HEK293T (cell line): ENCODE measurements at regions not wholly inside any gene's neighbourhood (a gene's known extent, or its start where the extent isn't known, plus 50 kb on each side); places are given as distances from the start of the nearest gene placed in this dataset.

Source experiments
- CTCF ChIA-PET: fragments of 350-600 bp; formaldehyde crosslinking; extraction: SDS; loops from one replicate; lab custom pipeline; 2021; ENCODE audit warnings: antibody characterized with exemption, inconsistent platforms; lab: Yijun Ruan, JAX
- POLR2A ChIA-PET: fragments of 350-600 bp; formaldehyde crosslinking; extraction: SDS; loops from one replicate; lab custom pipeline; 2020; ENCODE audit warnings: antibody characterized with exemption, inconsistent platforms; lab: Yijun Ruan, JAX
- DNase-seq: peaks from one replicate; pipeline ENCODE4 v3.0.0; 2012; ENCODE audit warnings: mixed read lengths; ENCODE audit errors: extremely low spot score
- ARNT ChIP-seq: fragments of 450-650 bp; IDR thresholded peaks from 2 replicates; pipeline ENCODE4 v1.6.1; 2017; ENCODE audit warnings: mild to moderate bottlenecking
- BHLHE40 ChIP-seq: fragments of 450-650 bp; IDR thresholded peaks from 2 replicates; pipeline ENCODE4 v1.6.1; 2016; ENCODE audit warnings: mild to moderate bottlenecking, moderate library complexity, borderline replicate concordance
- CTBP1 ChIP-seq: fragments of 450-650 bp; IDR thresholded peaks from 2 replicates; pipeline ENCODE4 v1.6.1; 2016; ENCODE audit warnings: borderline replicate concordance
- ELF4 ChIP-seq: fragments of 450-650 bp; IDR thresholded peaks from 2 replicates; pipeline ENCODE4 v1.6.1; 2017; ENCODE audit warnings: antibody characterized with exemption
- FOXA1 ChIP-seq: fragments of 450-650 bp; IDR thresholded peaks from 2 replicates; pipeline ENCODE4 v1.6.1; 2016; ENCODE audit warnings: mild to moderate bottlenecking
- FOXK2 ChIP-seq: fragments of 450-650 bp; IDR thresholded peaks from 2 replicates; pipeline ENCODE4 v1.6.1; 2016; ENCODE audit warnings: mild to moderate bottlenecking
- FOXM1 ChIP-seq: fragments of 450-650 bp; IDR thresholded peaks from 2 replicates; pipeline ENCODE4 v1.6.1; 2017; ENCODE audit warnings: mild to moderate bottlenecking, borderline replicate concordance
- HDGF ChIP-seq: fragments of 450-650 bp; IDR thresholded peaks from 2 replicates; pipeline ENCODE4 v1.6.1; 2017; ENCODE audit warnings: antibody characterized with exemption, borderline replicate concordance
- L3MBTL2 ChIP-seq: fragments of 450-650 bp; conservative IDR thresholded peaks from 2 replicates; pipeline ENCODE4 v1.6.1; 2016; ENCODE audit warnings: mild to moderate bottlenecking
- LEF1 ChIP-seq: fragments of 450-650 bp; IDR thresholded peaks from 2 replicates; pipeline ENCODE4 v1.6.1; 2017; ENCODE audit warnings: mild to moderate bottlenecking, borderline replicate concordance
- NFRKB ChIP-seq: fragments of 450-650 bp; IDR thresholded peaks from 2 replicates; pipeline ENCODE4 v1.6.1; 2016; ENCODE audit warnings: mild to moderate bottlenecking, moderate library complexity
- SP1 ChIP-seq: fragments of 450-650 bp; IDR thresholded peaks from 2 replicates; pipeline ENCODE4 v1.6.1; 2017
- SUZ12 ChIP-seq: fragments of 450-650 bp; IDR thresholded peaks from 2 replicates; pipeline ENCODE4 v1.6.1; 2016; ENCODE audit warnings: mild to moderate bottlenecking
- TARDBP ChIP-seq: fragments of 450-650 bp; IDR thresholded peaks from 2 replicates; pipeline ENCODE4 v1.6.1; 2016
- ZNF384 ChIP-seq: fragments of 450-650 bp; IDR thresholded peaks from 2 replicates; pipeline ENCODE4 v1.6.1; 2016
- TF ChIP-seq, protein P1 (sequence below): fragments of 450-650 bp; IDR thresholded peaks from 2 replicates; pipeline ENCODE4 v1.6.1; 2016

GRCh38 chr22:25363474-25363873 lies 144.0 kb downstream of the CRYBB2 start:
- CTCF ChIA-PET: interaction anchor here (1.1 to 1.3 kb wide), 2 partner anchors 30 to 409 kb away, joined by 3 read pairs; no protein-coding TSS in a partner anchor
- DNase-seq: no peak
- TF ChIP-seq ELF4 (no peak), NFRKB (no peak)
- POLR2A ChIA-PET: no interaction called here

DNA sequence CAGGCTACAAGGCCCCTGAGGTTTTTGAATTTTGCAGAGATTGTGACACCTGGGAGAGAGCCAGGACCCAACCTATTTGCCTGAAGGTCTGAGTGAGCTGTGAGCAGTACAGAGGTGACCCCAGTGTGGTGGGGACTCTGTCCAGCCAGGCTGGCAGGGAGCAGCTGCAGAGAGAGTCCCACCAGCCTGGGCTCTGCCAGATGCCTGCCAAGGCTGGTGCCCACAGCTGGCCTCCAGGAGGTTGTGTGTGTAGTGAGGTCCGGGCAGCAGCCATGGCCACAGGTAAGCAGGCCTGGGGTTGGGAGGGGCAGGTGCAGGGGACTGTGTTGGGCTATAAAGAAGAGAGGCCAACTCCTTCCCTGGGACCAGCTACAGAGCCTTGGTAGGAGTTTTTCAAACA lies 144.8 kb downstream of the CRYBB2 start:
- no peak for DNase-seq
- no peak for TF ChIP-seq NFRKB
- no peak for TF ChIP-seq ELF4
- TF ChIP-seq SP1: no peak
- no peak for TF ChIP-seq TARDBP
- TF ChIP-seq, protein P1, sequence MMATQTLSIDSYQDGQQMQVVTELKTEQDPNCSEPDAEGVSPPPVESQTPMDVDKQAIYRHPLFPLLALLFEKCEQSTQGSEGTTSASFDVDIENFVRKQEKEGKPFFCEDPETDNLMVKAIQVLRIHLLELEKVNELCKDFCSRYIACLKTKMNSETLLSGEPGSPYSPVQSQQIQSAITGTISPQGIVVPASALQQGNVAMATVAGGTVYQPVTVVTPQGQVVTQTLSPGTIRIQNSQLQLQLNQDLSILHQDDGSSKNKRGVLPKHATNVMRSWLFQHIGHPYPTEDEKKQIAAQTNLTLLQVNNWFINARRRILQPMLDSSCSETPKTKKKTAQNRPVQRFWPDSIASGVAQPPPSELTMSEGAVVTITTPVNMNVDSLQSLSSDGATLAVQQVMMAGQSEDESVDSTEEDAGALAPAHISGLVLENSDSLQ: no peak
- no peak for TF ChIP-seq HDGF
- TF ChIP-seq ZNF384: no peak
- TF ChIP-seq BHLHE40: no peak
- TF ChIP-seq CTBP1: no peak
- no peak for TF ChIP-seq LEF1
- no peak for TF ChIP-seq L3MBTL2
- no peak for TF ChIP-seq ARNT
- ChIA-PET POLR2A (no interaction called here), CTCF (interaction anchor here (1.1 kb wide), 1 partner anchor 31 kb away, joined by 3 read pairs; no protein-coding TSS in a partner anchor)

DNA sequence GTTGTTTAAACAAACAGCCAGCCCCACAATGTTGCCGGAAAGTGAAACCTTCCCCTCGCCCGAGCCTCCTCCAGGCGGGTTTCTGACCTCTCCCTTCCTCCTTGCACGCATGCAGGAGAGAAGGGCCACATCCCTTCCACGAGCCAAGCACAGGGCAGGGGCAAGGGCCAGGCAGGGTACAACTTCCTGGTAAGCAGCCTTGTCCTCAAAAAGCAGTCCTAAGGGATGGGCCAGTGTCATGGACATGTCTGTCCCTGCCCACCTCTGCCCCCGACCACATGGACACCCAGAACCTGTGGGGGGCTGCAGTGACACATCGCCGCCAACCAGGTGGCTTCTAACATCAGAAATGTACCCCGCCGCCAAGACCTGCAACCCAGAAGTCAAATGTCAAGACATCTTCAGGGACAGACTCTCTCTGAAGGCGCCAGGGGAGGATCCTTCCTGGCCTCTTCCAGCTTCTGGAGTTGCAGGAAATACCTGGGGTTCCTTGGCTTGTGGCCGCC lies 145.3 kb downstream of the CRYBB2 start:
- DNase-seq: no peak
- POLR2A ChIA-PET: no interaction called here
- CTCF ChIA-PET: interaction anchor here (1.1 kb wide), 1 partner anchor 31 kb away, joined by 3 read pairs; no protein-coding TSS in a partner anchor
- TF ChIP-seq BHLHE40 (no peak), ZNF384 (no peak), TARDBP (no peak), CTBP1 (no peak), NFRKB (no peak), LEF1 (no peak), ELF4 (no peak), FOXK2 (no peak), FOXA1 (no peak), L3MBTL2 (no peak), HDGF (no peak), SUZ12 (no peak), ARNT (no peak), SP1 (no peak)
- TF ChIP-seq, protein P1: no peak

- TF ChIP-seq ARNT (no peak), SP1 (no peak), FOXM1 (no peak)
- ChIA-PET POLR2A (no interaction called here), CTCF (no interaction called here)
- no peak for DNase-seq
Observed at GRCh38 chr22:25365491-25366261, 146.2 kb downstream of the CRYBB2 start.

DNA sequence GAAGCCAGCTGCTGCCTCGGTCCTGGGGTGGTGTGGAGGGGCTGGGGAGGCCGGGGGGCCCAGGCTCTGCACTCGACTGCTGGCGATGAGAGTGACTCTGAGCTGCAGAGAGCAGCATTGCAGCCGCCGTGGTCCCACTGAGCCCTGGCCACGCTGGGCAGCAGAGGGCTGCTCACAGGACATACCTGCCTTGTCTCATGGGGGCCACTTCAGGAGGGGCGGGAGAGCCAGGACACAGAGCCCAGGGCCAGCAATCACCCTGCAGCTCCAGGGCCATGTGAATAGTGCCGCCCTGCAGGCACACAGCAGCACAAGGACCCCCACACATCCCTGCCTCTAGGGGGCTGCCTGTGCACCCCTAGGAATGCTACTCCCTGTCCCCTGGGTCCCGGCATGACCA lies 147.0 kb downstream of the CRYBB2 start:
- no peak for TF ChIP-seq TARDBP
- no peak for TF ChIP-seq ELF4
- no peak for TF ChIP-seq ZNF384
- no peak for TF ChIP-seq NFRKB
- no peak for TF ChIP-seq CTBP1
- DNase-seq: no peak
- POLR2A ChIA-PET: no interaction called here
- CTCF ChIA-PET: no interaction called here

- CTCF ChIA-PET: interaction anchor here (0.6 kb wide), 1 partner anchor 653 kb away, joined by 3 read pairs; no protein-coding TSS in a partner anchor
- no peak for DNase-seq
- no peak for TF ChIP-seq LEF1
- TF ChIP-seq CTBP1: no peak
- TF ChIP-seq ELF4: no peak
- no peak for TF ChIP-seq TARDBP
- TF ChIP-seq, protein P1: no peak
- no peak for TF ChIP-seq ZNF384
- TF ChIP-seq FOXK2: no peak
- no peak for TF ChIP-seq L3MBTL2
- TF ChIP-seq FOXA1: no peak
- no peak for TF ChIP-seq SUZ12
- TF ChIP-seq ARNT: no peak
- TF ChIP-seq NFRKB: no peak
- TF ChIP-seq SP1: no peak
- no peak for TF ChIP-seq FOXM1
- no peak for TF ChIP-seq HDGF
- no peak for TF ChIP-seq BHLHE40
- POLR2A ChIA-PET: no interaction called here
Observed at GRCh38 chr22:25366876-25367466, 147.5 kb downstream of the CRYBB2 start.
